HG02571 (cell line): ENCODE measurements at regions not wholly inside any gene's neighbourhood (a gene's known extent, or its start where the extent isn't known, plus 50 kb on each side); places are given as distances from the start of the nearest gene placed in this dataset.

ENCODE experiments used
- ATAC-seq: cut with Tn5 transposase; IDR thresholded peaks from one replicate; pipeline ENCODE4 v1.9.1; 2021; ENCODE audit warnings: mild to moderate bottlenecking, moderate library complexity; ENCODE audit not compliant: unreplicated experiment

- ATAC-seq = no peak
These were observed 89.2 kb upstream of the GPM6B start for GRCh38 chrX:13906093-13906492.

- no peak for ATAC-seq
These were observed 86.5 kb upstream of the GPM6B start for GRCh38 chrX:13903405-13903804.

DNA sequence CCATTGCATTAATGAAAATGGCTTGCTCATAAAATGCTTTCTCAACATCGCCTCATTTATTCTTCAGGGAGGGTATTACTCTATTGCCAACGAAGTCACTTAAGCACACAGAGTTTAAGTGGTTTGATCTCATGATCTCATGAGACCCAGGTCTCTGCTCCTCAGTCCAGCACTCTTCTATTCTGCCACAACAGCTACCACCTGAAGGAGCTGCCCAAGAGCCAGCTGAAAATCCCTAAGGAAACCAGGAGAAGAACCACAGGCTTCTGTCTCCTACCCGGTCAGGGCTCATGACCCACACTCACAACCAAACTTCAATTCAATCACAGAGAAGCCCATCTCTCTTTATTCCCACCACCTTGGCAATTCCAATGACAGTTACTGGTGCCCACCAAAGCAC, 85.5 kb upstream of the GPM6B start:
- ATAC-seq = no peak

DNA sequence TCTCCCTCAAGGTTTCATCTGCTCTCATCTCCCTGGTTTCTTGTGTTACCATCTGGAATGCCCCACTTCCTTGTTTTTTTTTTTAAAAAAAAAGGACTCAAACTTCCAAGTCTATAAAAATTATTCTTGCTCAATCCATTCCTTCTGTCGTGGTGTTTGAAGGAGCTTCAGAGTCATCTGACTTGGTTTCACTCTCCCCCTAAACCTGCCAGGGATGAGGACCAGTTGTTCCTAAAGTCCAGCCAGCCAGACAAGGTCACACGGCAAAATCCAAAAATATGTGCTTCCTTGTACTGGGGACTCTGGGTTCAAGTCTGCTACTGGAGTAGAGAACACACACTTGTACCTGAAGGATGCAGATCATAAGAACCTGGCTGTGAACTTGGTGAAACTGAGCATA, 84.5 kb upstream of the GPM6B start:
- no peak for ATAC-seq

GRCh38 chrX:13900351-13900750, 83.5 kb upstream of the GPM6B start:
- ATAC-seq = no peak

- no peak for ATAC-seq
These were observed 82.7 kb upstream of the GPM6B start for GRCh38 chrX:13899607-13900006.

- ATAC-seq = no peak
These were observed 81.7 kb upstream of the GPM6B start for GRCh38 chrX:13898603-13899002.

DNA sequence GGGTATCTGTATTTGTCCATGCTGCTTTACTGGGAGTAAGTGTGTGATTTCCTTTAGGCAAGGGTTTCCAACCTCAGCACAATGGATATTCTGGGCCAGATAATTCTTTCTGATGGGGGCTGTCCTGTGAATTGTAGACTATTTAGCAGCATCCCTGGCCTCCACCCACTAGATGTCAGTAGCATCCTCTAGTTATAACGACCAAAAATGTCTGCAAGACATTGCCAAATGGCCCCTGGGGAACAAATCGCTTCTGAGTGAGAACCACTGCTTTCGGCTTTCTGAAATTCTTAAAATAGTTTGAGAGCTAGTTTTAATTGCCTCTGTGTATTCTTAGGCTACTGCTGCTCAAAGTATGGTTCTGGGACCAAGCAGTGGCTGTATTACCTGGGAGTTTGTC, 81.2 kb upstream of the GPM6B start:
- ATAC-seq = peak; percentile 51

GRCh38 chrX:13897566-13897965, 80.7 kb upstream of the GPM6B start:
- ATAC-seq = no peak

GRCh38 chrX:13894888-13895565, 78.1 kb upstream of the GPM6B start:
- no peak for ATAC-seq

GRCh38 chrX:13893826-13894225, 76.9 kb upstream of the GPM6B start:
- no peak for ATAC-seq

DNA sequence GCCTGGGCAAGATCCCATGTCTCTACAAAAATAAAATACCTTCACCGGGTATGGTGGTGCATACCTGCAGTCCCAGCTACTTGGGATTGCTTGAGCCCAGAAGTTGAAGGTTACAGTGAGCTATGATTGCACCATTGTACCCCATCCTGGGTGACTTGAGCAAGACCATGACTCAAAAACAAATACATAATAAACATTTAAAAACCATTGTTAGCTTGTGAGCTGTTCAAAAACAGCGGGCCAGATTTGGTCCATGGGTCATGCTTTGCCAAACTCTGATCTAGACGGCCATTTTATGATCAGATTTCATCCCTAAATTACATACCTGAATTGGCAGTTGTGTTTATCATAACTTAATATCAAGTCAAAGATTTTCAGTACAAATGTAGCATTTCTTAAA, 76.0 kb upstream of the GPM6B start:
- no peak for ATAC-seq

GRCh38 chrX:13891377-13892140, 74.7 kb upstream of the GPM6B start:
- ATAC-seq = no peak

DNA sequence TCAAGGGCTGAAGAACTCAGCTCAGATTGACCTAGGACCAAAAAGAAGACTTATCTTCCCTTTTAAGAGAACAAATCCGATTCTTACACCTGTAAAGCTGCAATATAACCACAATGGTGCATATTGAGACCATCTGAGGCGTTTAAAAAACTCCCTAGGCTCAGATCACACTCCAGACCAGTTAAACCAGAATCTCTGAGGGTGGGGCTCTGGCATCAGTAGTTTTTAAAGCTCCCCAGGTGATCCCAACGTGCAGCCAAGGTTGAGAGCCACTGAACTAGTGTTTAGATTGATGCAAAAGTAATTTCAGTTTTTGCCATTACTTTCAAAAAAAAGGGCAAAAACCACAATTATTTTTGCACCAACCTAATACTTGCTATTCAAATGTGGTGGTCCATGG, 73.9 kb upstream of the GPM6B start:
- no peak for ATAC-seq

DNA sequence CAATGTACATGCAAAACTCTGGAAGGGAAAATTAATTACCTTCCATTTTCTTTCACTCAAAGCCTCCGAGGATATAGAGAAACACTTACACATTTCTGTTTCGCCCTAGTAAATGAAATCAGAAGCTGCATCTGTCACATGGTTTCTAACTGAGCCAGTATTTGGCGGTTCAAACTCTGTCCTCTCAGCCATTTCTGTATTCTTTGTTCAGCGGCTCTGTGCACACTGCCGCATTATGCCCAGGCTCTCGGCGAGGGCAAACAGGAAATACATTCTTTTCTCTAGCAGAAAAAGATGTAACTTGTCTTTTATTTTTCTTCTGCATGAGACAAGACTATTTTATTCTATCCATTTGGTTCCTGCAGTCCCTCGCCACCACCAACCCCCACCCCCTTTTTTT, 71.4 kb upstream of the GPM6B start:
- no peak for ATAC-seq

GRCh38 chrX:13885591-13885990, 68.7 kb upstream of the GPM6B start:
- no peak for ATAC-seq

- ATAC-seq = no peak
These were observed 59.8 kb upstream of the GPM6B start for GRCh38 chrX:13876652-13877051.

DNA sequence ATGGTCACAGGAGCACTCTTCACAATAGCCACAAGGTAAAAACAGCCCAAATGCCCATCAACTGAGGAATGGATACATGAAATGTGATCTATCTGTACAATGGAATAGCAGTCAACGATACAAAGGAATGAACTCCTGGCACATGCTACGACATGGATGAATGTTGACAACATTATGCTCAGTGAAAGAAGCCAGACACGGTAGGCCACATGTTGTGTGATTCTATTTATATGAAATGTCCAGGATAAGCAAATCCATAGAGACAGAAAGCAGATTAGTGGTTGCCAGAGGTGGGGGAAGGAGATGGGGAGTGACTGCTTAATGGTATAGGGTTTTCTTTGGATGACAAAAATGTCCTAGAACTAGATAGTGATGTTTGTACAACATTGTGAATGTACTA, 58.7 kb upstream of the GPM6B start:
- no peak for ATAC-seq

- no peak for ATAC-seq
These were observed 51.7 kb upstream of the GPM6B start for GRCh38 chrX:13868591-13868990.
